ENCODE measurements at regions not wholly inside any gene's neighbourhood (a gene's known extent, or its start where the extent isn't known, plus 50 kb on each side); places are given as distances from the start of the nearest gene placed in this dataset.

- no peak overlapping the region for H3K27ac ChIP-seq
- no peak overlapping the region for H3K4me3 ChIP-seq (ENCODE audit: low read depth, low read length)
- TF ChIP-seq CTCF (IDR thresholded peaks at IDR 0.05; ENCODE audit: low read depth, low read length, missing control alignments): no peak
- H3K36me3 ChIP-seq (replicated peaks): no peaks in the 10 kb centered on the region
- in situ Hi-C loops (cut with HindIII; ENCODE audit: low pct_ligation_motif_present, low sequenced_read_pairs): no loop called here
- H3K27me3 ChIP-seq (replicated peaks): no peaks in the 10 kb centered on the region
- no peak for DNase-seq
These were observed 232.7 kb downstream of the FGFR2 start for GRCh38 chr10:121365566-121365965.

GRCh38 chr10:121368347-121369025, 229.8 kb downstream of the FGFR2 start:
- Histone ChIP-seq H3K27ac (no peak overlapping the region), H3K27me3 (replicated peaks) (no peaks in the 10 kb centered on the region), H3K36me3 (replicated peaks) (no peaks in the 10 kb centered on the region), H3K4me3 (ENCODE audit: low read depth, low read length) (no peak overlapping the region)
- in situ Hi-C loops (cut with HindIII; ENCODE audit: low pct_ligation_motif_present, low sequenced_read_pairs): no loop called here
- no peak for DNase-seq
- TF ChIP-seq CTCF (IDR thresholded peaks at IDR 0.05; ENCODE audit: low read depth, low read length, missing control alignments): no peak

GRCh38 chr10:121369616-121370015, 228.6 kb downstream of the FGFR2 start:
- H3K36me3 ChIP-seq (replicated peaks): no peaks in the 10 kb centered on the region
- no peak for DNase-seq
- no peak overlapping the region for H3K27ac ChIP-seq
- no peaks in the 10 kb centered on the region for H3K27me3 ChIP-seq (replicated peaks)
- TF ChIP-seq CTCF (IDR thresholded peaks at IDR 0.05; ENCODE audit: low read depth, low read length, missing control alignments): no peak
- in situ Hi-C loops (cut with HindIII; ENCODE audit: low pct_ligation_motif_present, low sequenced_read_pairs): no loop called here
- no peak overlapping the region for H3K4me3 ChIP-seq (ENCODE audit: low read depth, low read length)

- Histone ChIP-seq H3K36me3 (replicated peaks) (no peaks in the 10 kb centered on the region), H3K27ac (no peak overlapping the region), H3K27me3 (replicated peaks) (no peaks in the 10 kb centered on the region), H3K4me3 (ENCODE audit: low read depth, low read length) (no peak overlapping the region)
- in situ Hi-C loops (cut with HindIII; ENCODE audit: low pct_ligation_motif_present, low sequenced_read_pairs): no loop called here
- no peak for TF ChIP-seq CTCF (IDR thresholded peaks at IDR 0.05; ENCODE audit: low read depth, low read length, missing control alignments)
- DNase-seq: no peak
These were observed 226.4 kb downstream of the FGFR2 start for GRCh38 chr10:121371836-121372235.

- Histone ChIP-seq H3K27ac (no peak overlapping the region), H3K27me3 (replicated peaks) (no peaks in the 10 kb centered on the region), H3K36me3 (replicated peaks) (no peaks in the 10 kb centered on the region), H3K4me3 (ENCODE audit: low read depth, low read length) (no peak overlapping the region)
- no peak for TF ChIP-seq CTCF (IDR thresholded peaks at IDR 0.05; ENCODE audit: low read depth, low read length, missing control alignments)
- in situ Hi-C loops (cut with HindIII; ENCODE audit: low pct_ligation_motif_present, low sequenced_read_pairs): no loop called here
- DNase-seq: no peak
These were observed 224.8 kb downstream of the FGFR2 start for GRCh38 chr10:121373411-121373810.

- no peak for TF ChIP-seq CTCF (IDR thresholded peaks at IDR 0.05; ENCODE audit: low read depth, low read length, missing control alignments)
- in situ Hi-C loops (cut with HindIII; ENCODE audit: low pct_ligation_motif_present, low sequenced_read_pairs): no loop called here
- no peaks in the 10 kb centered on the region for H3K36me3 ChIP-seq (replicated peaks)
- no peak for DNase-seq
- no peak overlapping the region for H3K4me3 ChIP-seq (ENCODE audit: low read depth, low read length)
- H3K27ac ChIP-seq: no peak overlapping the region
- H3K27me3 ChIP-seq (replicated peaks): no peaks in the 10 kb centered on the region
These were observed 224.1 kb downstream of the FGFR2 start for GRCh38 chr10:121374121-121374520.
